Cardiac fibroblast (primary cell): ENCODE measurements at regions not wholly inside any gene's neighbourhood (a gene's known extent, or its start where the extent isn't known, plus 50 kb on each side); places are given as distances from the start of the nearest gene placed in this dataset.

Experiments
- DNase-seq, 2 donors: peaks; one replicate each; pipeline versions ENCODE4 v3.0.0 to v3.0.0-alpha.2; 2010; ENCODE audit warnings: low read depth in 2 of 2
- H3K4me3 ChIP-seq, 2 donors: replicated peaks in 1 of 2; 1 replicate in 1 of 2; 2 replicates in 1 of 2; pipeline ENCODE4 v1.5.1; 2011; ENCODE audit warnings: low read depth in 2 of 2, low read length in 2 of 2, mild to moderate bottlenecking in 2 of 2, moderate library complexity in 1 of 2
- TF ChIP-seq, protein P1 (sequence below): IDR thresholded peaks from one replicate; pipeline ENCODE4 v1.5.1; 2011; ENCODE audit warnings: low read depth, mild to moderate bottlenecking, low read length, inconsistent platforms

DNA sequence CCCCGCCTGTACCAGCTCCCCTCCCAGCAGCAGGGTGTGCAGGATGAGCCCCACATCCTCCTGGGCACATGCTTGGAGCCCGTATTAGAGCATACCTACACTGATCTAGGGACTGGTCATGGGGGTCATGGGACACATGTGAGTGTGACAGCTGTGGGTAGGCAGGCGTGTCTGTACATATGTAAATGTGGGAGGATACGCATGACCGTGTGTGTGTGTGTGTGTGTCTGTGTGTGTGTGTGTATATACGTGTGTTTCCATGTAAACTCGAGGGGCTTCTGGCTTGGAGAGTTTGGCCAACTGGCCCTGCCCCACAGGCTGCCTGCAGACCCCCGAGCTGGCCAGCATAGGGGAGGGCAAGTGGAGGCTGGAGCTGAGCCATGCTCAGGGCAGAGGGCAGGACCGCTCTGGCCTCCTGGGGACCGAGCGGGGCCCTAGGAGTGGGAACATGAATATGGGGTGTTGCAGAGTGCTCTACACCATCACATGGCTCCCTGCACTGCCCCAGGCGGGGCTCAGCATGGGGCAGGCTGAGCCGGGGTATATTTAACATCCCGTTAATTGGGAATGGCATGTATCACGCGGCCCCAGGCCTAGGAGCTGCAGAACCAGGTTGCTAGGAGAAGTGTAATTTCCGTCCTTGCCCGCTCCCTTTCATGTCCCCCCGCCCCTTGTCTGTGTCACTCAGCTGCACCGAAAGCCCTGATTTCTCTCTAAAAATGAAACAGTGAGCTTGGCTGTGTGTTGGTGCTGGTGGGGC is 152.7 kb upstream of the PCBD1 start:
- DNase-seq = no peak
- TF ChIP-seq, protein P1, sequence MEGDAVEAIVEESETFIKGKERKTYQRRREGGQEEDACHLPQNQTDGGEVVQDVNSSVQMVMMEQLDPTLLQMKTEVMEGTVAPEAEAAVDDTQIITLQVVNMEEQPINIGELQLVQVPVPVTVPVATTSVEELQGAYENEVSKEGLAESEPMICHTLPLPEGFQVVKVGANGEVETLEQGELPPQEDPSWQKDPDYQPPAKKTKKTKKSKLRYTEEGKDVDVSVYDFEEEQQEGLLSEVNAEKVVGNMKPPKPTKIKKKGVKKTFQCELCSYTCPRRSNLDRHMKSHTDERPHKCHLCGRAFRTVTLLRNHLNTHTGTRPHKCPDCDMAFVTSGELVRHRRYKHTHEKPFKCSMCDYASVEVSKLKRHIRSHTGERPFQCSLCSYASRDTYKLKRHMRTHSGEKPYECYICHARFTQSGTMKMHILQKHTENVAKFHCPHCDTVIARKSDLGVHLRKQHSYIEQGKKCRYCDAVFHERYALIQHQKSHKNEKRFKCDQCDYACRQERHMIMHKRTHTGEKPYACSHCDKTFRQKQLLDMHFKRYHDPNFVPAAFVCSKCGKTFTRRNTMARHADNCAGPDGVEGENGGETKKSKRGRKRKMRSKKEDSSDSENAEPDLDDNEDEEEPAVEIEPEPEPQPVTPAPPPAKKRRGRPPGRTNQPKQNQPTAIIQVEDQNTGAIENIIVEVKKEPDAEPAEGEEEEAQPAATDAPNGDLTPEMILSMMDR = no peak
- H3K4me3 ChIP-seq = no peak overlapping the region

- no peak overlapping the region for H3K4me3 ChIP-seq
- TF ChIP-seq, protein P1 = no peak
- DNase-seq = no peak
Observed at GRCh38 chr10:71042216-71042615, 153.9 kb upstream of the PCBD1 start.

DNA sequence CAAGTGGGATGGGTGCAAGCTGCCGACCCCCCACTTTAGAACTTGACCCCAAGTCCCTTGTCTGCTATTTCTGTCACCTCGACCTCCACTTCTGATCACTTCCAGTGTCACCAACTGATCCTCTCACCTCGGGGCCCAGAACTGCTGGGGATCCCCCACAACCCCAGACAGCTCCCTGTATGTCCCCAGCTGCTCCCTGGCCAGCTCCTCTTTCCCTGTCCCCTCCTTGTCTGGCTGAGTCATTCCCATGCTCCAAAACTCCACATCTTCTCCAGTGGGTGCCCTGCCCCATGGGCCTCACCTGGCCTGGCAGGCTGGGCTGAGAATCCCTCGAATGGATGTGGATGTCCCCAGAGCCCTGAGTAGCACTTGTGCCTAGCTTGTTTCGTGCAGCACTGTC is 154.3 kb upstream of the PCBD1 start:
- DNase-seq = no peak
- TF ChIP-seq, protein P1 = no peak

DNA sequence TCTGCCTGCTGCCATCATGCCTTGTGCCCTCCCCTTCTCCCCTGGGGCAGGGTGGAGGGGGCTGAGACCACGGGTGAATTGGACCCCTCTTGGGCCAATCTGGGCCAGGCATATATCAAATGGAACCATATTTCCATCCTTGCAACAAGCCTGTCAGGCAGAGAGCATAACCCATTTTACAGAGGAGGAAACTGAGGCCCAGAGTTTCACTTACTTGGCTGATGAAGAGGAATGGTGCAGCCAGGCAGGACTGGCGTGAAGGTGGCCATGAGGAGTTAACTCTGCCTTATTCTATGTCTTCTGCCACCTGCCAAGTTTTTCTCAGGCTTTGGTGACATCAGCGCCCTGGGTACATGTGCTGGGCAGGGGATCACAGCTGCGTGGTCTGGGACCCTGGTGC is 155.5 kb upstream of the PCBD1 start:
- TF ChIP-seq, protein P1 = no peak
- no peak for DNase-seq
- no peak overlapping the region for H3K4me3 ChIP-seq

More for the DNA sequence above, 154.3 kb upstream of the PCBD1 start:
- no peak overlapping the region for H3K4me3 ChIP-seq

DNA sequence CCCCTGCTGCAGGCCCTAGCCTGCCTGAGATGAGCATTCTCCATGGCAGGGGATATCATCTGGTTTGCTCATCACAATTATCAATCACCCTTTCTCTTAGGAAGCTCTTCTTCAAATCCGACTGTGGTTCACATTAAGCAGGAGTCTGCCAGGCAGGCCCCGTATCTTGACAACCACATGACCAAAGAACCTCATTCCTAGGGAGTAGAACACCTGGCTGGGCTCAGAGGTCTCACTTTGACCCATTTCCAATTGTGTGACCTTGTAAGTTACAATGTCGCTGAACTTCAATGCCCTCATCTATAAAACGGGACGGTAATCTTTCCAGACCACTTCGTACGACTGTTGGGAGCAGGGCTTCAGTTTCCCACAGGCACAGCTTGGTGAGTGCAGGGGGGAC is 156.4 kb upstream of the PCBD1 start:
- H3K4me3 ChIP-seq = no peak overlapping the region
- TF ChIP-seq, protein P1 = no peak
- DNase-seq = no peak

DNA sequence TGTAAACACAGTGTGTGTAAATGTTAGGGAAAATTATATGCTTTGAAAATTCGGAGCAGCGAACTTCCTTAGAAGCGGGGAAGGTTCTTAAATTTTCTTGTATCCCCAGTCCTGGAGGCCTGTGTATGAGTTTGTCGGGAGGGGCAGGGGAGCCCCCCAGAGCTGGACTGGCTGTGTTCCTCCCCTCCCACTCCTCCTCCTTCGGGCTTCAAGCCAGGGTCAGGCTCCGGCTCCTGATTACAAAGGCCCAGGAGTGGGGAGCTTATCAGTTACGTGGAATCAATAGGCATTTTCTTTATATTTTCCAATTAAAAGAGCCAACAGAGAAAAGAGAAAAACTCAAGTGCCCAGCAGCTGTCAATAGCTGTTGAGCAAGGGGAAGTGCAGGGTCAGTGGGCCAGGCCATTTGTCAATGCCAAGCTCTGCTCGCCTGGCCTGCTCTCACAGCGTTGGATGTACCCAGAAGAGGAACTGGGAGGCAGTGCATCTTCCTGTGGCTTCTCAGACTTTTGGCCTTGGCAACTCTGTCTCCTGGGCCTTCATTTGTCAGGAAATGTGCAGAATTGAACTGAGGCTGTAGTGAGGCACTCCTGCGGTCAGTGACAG is 156.9 kb upstream of the PCBD1 start:
- H3K4me3 ChIP-seq = no peak overlapping the region
- no peak for DNase-seq
- TF ChIP-seq, protein P1 = no peak

DNA sequence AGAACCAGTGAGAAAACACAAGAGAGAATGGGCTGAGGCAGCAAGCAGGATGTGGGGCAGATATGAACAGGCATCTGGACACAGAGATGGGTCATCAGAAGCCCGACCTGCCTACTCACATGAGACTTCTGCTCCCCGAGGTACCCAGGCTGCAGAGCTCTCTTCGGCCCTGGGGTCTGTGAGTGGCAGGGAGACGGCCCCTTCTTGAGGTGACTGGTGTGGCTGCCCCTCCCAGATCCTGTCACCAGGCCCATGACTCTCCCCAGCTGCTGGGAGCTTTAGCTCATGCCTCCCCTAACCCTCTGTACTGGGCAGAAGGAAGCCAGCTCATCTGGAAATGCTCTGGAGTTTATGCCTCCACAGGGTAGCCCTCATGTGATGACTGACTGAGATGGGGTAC is 157.6 kb upstream of the PCBD1 start:
- TF ChIP-seq, protein P1 = no peak
- no peak overlapping the region for H3K4me3 ChIP-seq
- DNase-seq = no peak
